IMR-90 (cell line): ENCODE measurements at regions not wholly inside any gene's neighbourhood (a gene's known extent, or its start where the extent isn't known, plus 50 kb on each side); places are given as distances from the start of the nearest gene placed in this dataset.

Source experiments
- ATAC-seq: fragments of 200-7000 bp; cut with Tn5 transposase; 2 replicates; pipeline ENCODE4 v1.9.1; 2020; ENCODE audit warnings: low read depth, mild to moderate bottlenecking, moderate library complexity
- BruUV-seq: library from RNA; stranded (reverse); fragments of 400-500 nt; replicated peaks from 2 replicates; lab custom pipeline; 2021; lab: Mats Ljungman, UMichigan
- CTCF ChIA-PET: fragments of 300-600 bp; formaldehyde crosslinking; extraction: SDS; loops from one replicate; lab custom pipeline; 2021; ENCODE audit warnings: antibody characterized with exemption; lab: Yijun Ruan, JAX
- POLR2A ChIA-PET: fragments of 300-600 bp; sonication (Branson Sonifier 250); formaldehyde crosslinking; loops from one replicate; lab custom pipeline; 2022; ENCODE audit warnings: antibody characterized with exemption; ENCODE audit not compliant: unreplicated experiment; lab: Charles Lee
- DNase-seq: peaks from one replicate; pipeline ENCODE4 v3.0.0; 2013
- H2AFZ ChIP-seq: replicated peaks from 2 replicates; pipeline ENCODE3; 2013; ENCODE audit warnings: low read length, mild to moderate bottlenecking; ENCODE audit not compliant: poor library complexity
- H2AK5ac ChIP-seq: 2 replicates; pipeline ENCODE4 v1.6.1; 2013; ENCODE audit warnings: low read depth, low read length, inconsistent platforms
- H2AK9ac ChIP-seq: replicated peaks from 2 replicates; pipeline ENCODE3; 2013; ENCODE audit warnings: mild to moderate bottlenecking, low read depth, low read length, moderate library complexity; ENCODE audit not compliant: poor library complexity
- H2BK120ac ChIP-seq: 2 replicates; pipeline ENCODE4 v1.6.1; 2013; ENCODE audit warnings: low read depth, low read length, inconsistent platforms
- H2BK15ac ChIP-seq: 3 replicates; pipeline ENCODE4 v1.6.1; 2013; ENCODE audit warnings: low read depth, low read length, inconsistent platforms
- H2BK20ac ChIP-seq: 2 replicates; pipeline ENCODE4 v1.6.1; 2013; ENCODE audit warnings: low read depth, mild to moderate bottlenecking, inconsistent platforms, low read length, moderate library complexity
- H2BK5ac ChIP-seq: 2 replicates; pipeline ENCODE4 v1.6.1; 2013; ENCODE audit warnings: mild to moderate bottlenecking, low read depth, low read length, inconsistent platforms; ENCODE audit not compliant: poor library complexity, severe bottlenecking
- H3K14ac ChIP-seq: replicated peaks from 2 replicates; pipeline ENCODE4 v1.6.1; 2013; ENCODE audit warnings: low read depth, low read length, inconsistent platforms
- H3K18ac ChIP-seq: 2 replicates; pipeline ENCODE4 v1.6.1; 2013; ENCODE audit warnings: low read depth, low read length, control low read depth
- H3K23ac ChIP-seq: 2 replicates; pipeline ENCODE4 v1.6.1; 2013; ENCODE audit warnings: low read depth, low read length, inconsistent platforms
- H3K27ac ChIP-seq: 2 replicates; pipeline ENCODE4 v1.5.1; 2013; ENCODE audit warnings: mild to moderate bottlenecking, control low read depth, low read length; ENCODE audit not compliant: insufficient read depth
- H3K27me3 ChIP-seq: 2 replicates; pipeline ENCODE4 v1.6.1; 2013; ENCODE audit warnings: low read length; ENCODE audit not compliant: control insufficient read depth, insufficient read depth
- H3K36me3 ChIP-seq: 2 replicates; pipeline ENCODE4 v1.6.1; 2013; ENCODE audit warnings: low read length, mixed read lengths; ENCODE audit not compliant: control insufficient read depth, insufficient read depth
- H3K4ac ChIP-seq: 2 replicates; pipeline ENCODE4 v1.6.1; 2013; ENCODE audit warnings: low read depth, low read length, inconsistent platforms
- H3K4me1 ChIP-seq: 2 replicates; pipeline ENCODE4 v1.6.1; 2013; ENCODE audit warnings: low read length, mixed read lengths; ENCODE audit not compliant: control insufficient read depth, insufficient read depth
- H3K4me2 ChIP-seq: 2 replicates; pipeline ENCODE4 v1.6.1; 2013; ENCODE audit warnings: low read depth, mild to moderate bottlenecking, control low read depth, low read length, moderate library complexity
- H3K4me3 ChIP-seq: 2 replicates; pipeline ENCODE4 v1.5.1; 2013; ENCODE audit warnings: low read depth, mild to moderate bottlenecking, control low read depth, low read length, moderate library complexity; ENCODE audit not compliant: insufficient read depth
- H3K56ac ChIP-seq: 2 replicates; pipeline ENCODE4 v1.6.1; 2013; ENCODE audit warnings: low read length, inconsistent platforms; ENCODE audit not compliant: insufficient read depth; ENCODE audit errors: extremely low read depth
- H3K79me1 ChIP-seq, 2 experiments: 2 replicates each; pipeline ENCODE4 v1.6.1; 2013; ENCODE audit warnings: low read length in 2 of 2, inconsistent platforms in 1 of 2, low read depth in 1 of 2
- H3K9ac ChIP-seq: 2 replicates; pipeline ENCODE4 v1.6.1; 2013; ENCODE audit warnings: low read depth, low read length, control low read depth
- H3K9me1 ChIP-seq: 2 replicates; pipeline ENCODE4 v1.6.1; 2013; ENCODE audit warnings: low read length, inconsistent platforms; ENCODE audit not compliant: insufficient read depth
- H3K9me3 ChIP-seq: 2 replicates; pipeline ENCODE4 v1.6.1; 2013; ENCODE audit warnings: low read length; ENCODE audit not compliant: control insufficient read depth, insufficient read depth
- H4K20me1 ChIP-seq: 2 replicates; pipeline ENCODE4 v1.6.1; 2013; ENCODE audit warnings: low read length, inconsistent platforms; ENCODE audit not compliant: insufficient read depth
- H4K5ac ChIP-seq: 2 replicates; pipeline ENCODE4 v1.6.1; 2013; ENCODE audit warnings: mild to moderate bottlenecking, low read depth, low read length, control low read depth
- H4K8ac ChIP-seq, 2 experiments: 2 replicates each; pipeline ENCODE4 v1.6.1; 2013; ENCODE audit warnings: low read depth in 2 of 2, low read length in 2 of 2, control low read depth in 1 of 2, inconsistent platforms in 1 of 2
- H4K91ac ChIP-seq: 2 replicates; pipeline ENCODE4 v1.6.1; 2013; ENCODE audit warnings: low read depth, low read length, inconsistent platforms; ENCODE audit not compliant: insufficient read depth
- CHD1 ChIP-seq: IDR thresholded peaks from 2 replicates; pipeline ENCODE4 v1.6.1; 2012; ENCODE audit warnings: low read depth, low read length, improper control_type of control experiment
- RCOR1 ChIP-seq: IDR thresholded peaks from 2 replicates; pipeline ENCODE4 v1.6.1; 2012; ENCODE audit warnings: mild to moderate bottlenecking, low read length, improper control_type of control experiment; ENCODE audit not compliant: insufficient replicate concordance
- WGBS, 2 experiments: methylation state at CpG; one replicate each; pipeline versions ENCODE4 v1.1.5 to v1.1.7; 2013; ENCODE audit warnings: missing lambda C conversion rate in 2 of 2; ENCODE audit not compliant: insufficient read length in 1 of 2; ENCODE audit errors: extremely low coverage in 2 of 2; 5-methylcytosine and 5-hydroxymethylcytosine counted together
- dilution Hi-C: fragments of 300-500 bp; cut with HindIII; formaldehyde crosslinking; loops from one replicate; pipeline ENCODE4 v1.14.3; 2018; ENCODE audit warnings: low sequenced_read_pairs; ENCODE audit not compliant: unreplicated experiment
- in situ Hi-C: fragments of 300-500 bp; cut with MboI; formaldehyde crosslinking; loops from 3 replicates; pipeline ENCODE4 v1.14.3; 2019; ENCODE audit warnings: low sequenced_read_pairs, inconsistent platforms, mixed read lengths
- intact Hi-C: fragments of 100-400 bp; cut with micrococcal nuclease; formaldehyde crosslinking; loops from 2 replicates; pipeline ENCODE4 v1.10.0; 2022

DNA sequence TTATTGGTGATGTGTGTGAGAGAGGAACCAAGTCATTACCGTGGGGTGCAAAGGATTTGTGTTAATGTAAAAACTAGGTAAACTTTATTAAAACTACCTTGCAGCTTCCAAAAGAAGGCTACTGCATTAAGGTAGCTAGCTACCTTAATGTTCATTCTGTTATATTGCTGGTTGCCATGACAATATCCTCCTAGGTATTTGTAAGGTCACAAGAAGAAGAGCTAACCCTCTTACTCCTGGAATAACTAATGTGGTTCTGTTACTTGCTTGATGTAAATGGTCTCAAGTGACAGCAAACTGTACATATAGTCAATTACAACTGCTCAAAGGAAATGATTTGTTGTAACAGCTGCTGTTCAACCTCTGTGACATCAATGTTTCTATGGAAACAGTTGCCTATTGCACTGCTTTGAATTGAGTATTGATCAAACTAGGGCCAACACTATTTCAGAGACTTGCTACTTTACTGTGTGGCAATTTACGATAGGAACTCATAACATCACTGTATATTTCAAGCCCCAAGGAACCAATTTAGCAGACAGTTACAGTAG is 319.8 kb upstream of the HNRNPA3 start:
- TF ChIP-seq RCOR1 (no peak), CHD1 (no peak)
- H2AK9ac ChIP-seq = no peak overlapping the region
- intact Hi-C loops (no loop called here), in situ Hi-C loops (no loop called here), dilution Hi-C loops (no loop called here)
- H3K23ac ChIP-seq = no peak overlapping the region
- no peak overlapping the region for H2AFZ ChIP-seq
- no CpG with 5 or more reads among the region's 2 CpGs for WGBS, 2 experiments
- H3K36me3 ChIP-seq = no peaks in the 10 kb centered on the region
- no peak overlapping the region for H3K9ac ChIP-seq
- H4K20me1 ChIP-seq = no peaks in the 10 kb centered on the region
- no peak overlapping the region for H3K18ac ChIP-seq
- CTCF ChIA-PET = interaction anchor here (0.6 kb wide), 1 partner anchor 18 kb away, joined by 3 read pairs; no protein-coding TSS in a partner anchor
- POLR2A ChIA-PET = no interaction called here
- H2BK5ac ChIP-seq = no peak overlapping the region
- H2AK5ac ChIP-seq = no peak overlapping the region
- H3K4me3 ChIP-seq = no peak overlapping the region
- no peak overlapping the region for H3K14ac ChIP-seq
- H3K27ac ChIP-seq = no peak overlapping the region
- BruUV-seq = no TSS peak
- no peaks in the 10 kb centered on the region for H3K27me3 ChIP-seq
- no peaks in the 10 kb centered on the region for H3K9me3 ChIP-seq
- DNase-seq (no peak), ATAC-seq (no peak)
- H2BK20ac ChIP-seq = no peak overlapping the region
- H2BK15ac ChIP-seq = no peak overlapping the region
- H3K4me2 ChIP-seq = no peak overlapping the region
- no peaks in the 10 kb centered on the region for H3K79me1 ChIP-seq
- no peak overlapping the region for H4K8ac ChIP-seq
- H3K4me1 ChIP-seq = no peaks in the 10 kb centered on the region
- H3K9me1 ChIP-seq = no peaks in the 10 kb centered on the region
- H4K5ac ChIP-seq = no peak overlapping the region
- H3K56ac ChIP-seq = no peak overlapping the region
- H4K91ac ChIP-seq = no peak overlapping the region
- H2BK120ac ChIP-seq = no peak overlapping the region
- H3K4ac ChIP-seq = no peak overlapping the region
